Astrocyte (in vitro differentiated cells and primary cell): ENCODE measurements at regions not wholly inside any gene's neighbourhood (a gene's known extent, or its start where the extent isn't known, plus 50 kb on each side); places are given as distances from the start of the nearest gene placed in this dataset.

Source experiments
- DNase-seq: peaks from one replicate; pipeline ENCODE4 v3.0.0-alpha.2; 2010; ENCODE audit warnings: low read depth
- FAIRE-seq: peaks from 2 replicates; lab custom pipeline; 2011; peaks lifted over from hg19 to GRCh38; lab: Jason Lieb, UNC
- H2AFZ ChIP-seq: 2 replicates; pipeline ENCODE4 v1.6.0; 2012; ENCODE audit warnings: low read depth, low read length, inconsistent platforms
- H3K27ac ChIP-seq: 2 replicates; pipeline ENCODE4 v1.5.1; 2011; ENCODE audit warnings: low read depth, low read length, inconsistent platforms
- H3K27me3 ChIP-seq: 2 replicates; pipeline ENCODE4 v1.6.0; 2011; ENCODE audit warnings: low read length, inconsistent platforms; ENCODE audit not compliant: insufficient read depth
- H3K36me3 ChIP-seq: 2 replicates; pipeline ENCODE4 v1.5.1; 2011; ENCODE audit warnings: low read length, inconsistent platforms; ENCODE audit not compliant: insufficient read depth
- H3K4me1 ChIP-seq: 2 replicates; pipeline ENCODE4 v1.5.1; 2011; ENCODE audit warnings: low read length, inconsistent platforms; ENCODE audit not compliant: insufficient read depth
- H3K4me2 ChIP-seq: 2 replicates; pipeline ENCODE4 v1.6.0; 2012; ENCODE audit warnings: low read length, inconsistent platforms
- H3K4me3 ChIP-seq: 2 replicates; pipeline ENCODE4 v1.5.1; 2011; ENCODE audit warnings: low read depth, mild to moderate bottlenecking, low read length, inconsistent platforms; ENCODE audit not compliant: insufficient read depth
- H3K79me2 ChIP-seq: 2 replicates; pipeline ENCODE4 v1.6.0; 2012; ENCODE audit warnings: mild to moderate bottlenecking, low read length, inconsistent platforms; ENCODE audit not compliant: insufficient read depth
- H3K9ac ChIP-seq: 2 replicates; pipeline ENCODE4 v1.6.0; 2012; ENCODE audit warnings: mild to moderate bottlenecking, low read length, inconsistent platforms
- H3K9me3 ChIP-seq: 2 replicates; pipeline ENCODE4 v1.5.1; 2012; ENCODE audit warnings: low read depth, mild to moderate bottlenecking, low read length, inconsistent platforms; ENCODE audit not compliant: insufficient read depth
- H4K20me1 ChIP-seq: 2 replicates; pipeline ENCODE4 v1.6.0; 2012; ENCODE audit warnings: low read length, inconsistent platforms; ENCODE audit not compliant: insufficient read depth
- H3K27ac Mint-ChIP-seq: one replicate; pipeline ENCODE4 v1.8.0; 2021; ENCODE audit warnings: mild to moderate bottlenecking, mixed read lengths; ENCODE audit not compliant: unreplicated experiment
- H3K27me3 Mint-ChIP-seq: one replicate; pipeline ENCODE4 v1.8.0; 2021; ENCODE audit warnings: low read depth, mixed read lengths; ENCODE audit not compliant: unreplicated experiment
- H3K36me3 Mint-ChIP-seq: one replicate; pipeline ENCODE4 v1.8.0; 2021; ENCODE audit warnings: low read depth, mixed read lengths; ENCODE audit not compliant: unreplicated experiment
- H3K4me1 Mint-ChIP-seq: one replicate; pipeline ENCODE4 v1.8.0; 2021; ENCODE audit warnings: low read depth, mixed read lengths; ENCODE audit not compliant: unreplicated experiment
- H3K4me3 Mint-ChIP-seq: one replicate; pipeline ENCODE4 v1.8.0; 2021; ENCODE audit warnings: mild to moderate bottlenecking, moderate library complexity, mixed read lengths; ENCODE audit not compliant: unreplicated experiment
- H3K9me3 Mint-ChIP-seq: one replicate; pipeline ENCODE4 v1.8.0; 2021; ENCODE audit warnings: mild to moderate bottlenecking, mixed read lengths; ENCODE audit not compliant: unreplicated experiment
- CTCF ChIP-seq: IDR thresholded peaks from 2 replicates; pipeline ENCODE4 v1.5.1; 2011; ENCODE audit warnings: low read depth, mild to moderate bottlenecking, inconsistent platforms, low read length, moderate library complexity; ENCODE audit not compliant: insufficient read depth
- EZH2 ChIP-seq: IDR thresholded peaks from 2 replicates; pipeline ENCODE4 v1.6.1; 2012; ENCODE audit warnings: mild to moderate bottlenecking, low read length, inconsistent platforms; ENCODE audit not compliant: insufficient read depth

DNA sequence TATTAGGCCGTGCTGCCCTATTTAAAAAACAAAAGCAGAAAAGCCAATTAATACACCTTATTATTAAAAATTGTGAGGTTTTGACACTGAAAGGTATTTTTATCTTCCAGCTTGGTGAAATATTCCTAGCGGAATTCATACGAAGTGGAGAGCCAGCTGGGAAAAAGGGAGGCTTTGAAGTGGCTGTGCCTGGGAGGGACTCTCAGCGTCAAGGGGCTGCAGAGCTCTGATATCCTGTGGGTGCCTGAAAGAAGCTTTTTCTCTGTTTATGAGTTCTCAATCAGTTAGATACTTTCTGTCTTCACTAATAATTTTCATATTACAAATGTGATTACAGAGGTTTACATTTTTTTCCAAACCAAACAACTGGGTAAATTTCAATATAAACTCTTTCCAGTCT is 140.2 kb upstream of the MIR17HG start:
- no peaks in the 10 kb centered on the region for H3K27me3 Mint-ChIP-seq
- no peak overlapping the region for H3K4me3 ChIP-seq
- no peak overlapping the region for H3K9ac ChIP-seq
- H3K27me3 ChIP-seq: no peaks in the 10 kb centered on the region
- H3K36me3 ChIP-seq: no peaks in the 10 kb centered on the region
- no peak overlapping the region for H3K27ac Mint-ChIP-seq
- no peaks in the 10 kb centered on the region for H3K4me1 ChIP-seq
- FAIRE-seq (no peak), DNase-seq (no peak)
- no peaks in the 10 kb centered on the region for H3K79me2 ChIP-seq
- H3K9me3 ChIP-seq: no peaks in the 10 kb centered on the region
- no peaks in the 10 kb centered on the region for H3K36me3 Mint-ChIP-seq
- no peaks in the 10 kb centered on the region for H3K4me1 Mint-ChIP-seq
- H3K4me2 ChIP-seq: no peak overlapping the region
- no peaks in the 10 kb centered on the region for H4K20me1 ChIP-seq
- H3K27ac ChIP-seq: no peak overlapping the region
- no peaks in the 10 kb centered on the region for H3K9me3 Mint-ChIP-seq
- no peak for TF ChIP-seq CTCF
- TF ChIP-seq EZH2: no peak
- H2AFZ ChIP-seq: no peak overlapping the region
- no peak overlapping the region for H3K4me3 Mint-ChIP-seq

GRCh38 chr13:91211510-91211909 is 136.0 kb upstream of the MIR17HG start:
- Mint-ChIP-seq H3K4me1 (peaks cover 2% of the 10 kb centered on the region), H3K36me3 (no peaks in the 10 kb centered on the region), H3K9me3 (no peaks in the 10 kb centered on the region), H3K4me3 (no peak overlapping the region), H3K27me3 (no peaks in the 10 kb centered on the region), H3K27ac (no peak overlapping the region)
- H3K27me3 ChIP-seq: no peaks in the 10 kb centered on the region
- no peak overlapping the region for H2AFZ ChIP-seq
- H3K79me2 ChIP-seq: no peaks in the 10 kb centered on the region
- DNase-seq (no peak), FAIRE-seq (no peak)
- no peak overlapping the region for H3K27ac ChIP-seq
- no peaks in the 10 kb centered on the region for H3K4me1 ChIP-seq
- no peaks in the 10 kb centered on the region for H3K36me3 ChIP-seq
- H4K20me1 ChIP-seq: no peaks in the 10 kb centered on the region
- H3K4me3 ChIP-seq: no peak overlapping the region
- TF ChIP-seq EZH2: no peak
- no peak for TF ChIP-seq CTCF
- H3K9me3 ChIP-seq: no peaks in the 10 kb centered on the region
- H3K4me2 ChIP-seq: no peak overlapping the region
- no peak overlapping the region for H3K9ac ChIP-seq

- H3K27me3 Mint-ChIP-seq: no peaks in the 10 kb centered on the region
- H3K4me3 ChIP-seq: no peak overlapping the region
- no peaks in the 10 kb centered on the region for H3K9me3 Mint-ChIP-seq
Measured at GRCh38 chr13:91212231-91212630, 135.3 kb upstream of the MIR17HG start.

More at GRCh38 chr13:91212231-91212630, 135.3 kb upstream of the MIR17HG start:
- Histone ChIP-seq H2AFZ (no peak overlapping the region), H3K27ac (no peak overlapping the region), H4K20me1 (no peaks in the 10 kb centered on the region), H3K79me2 (no peaks in the 10 kb centered on the region), H3K4me1 (no peaks in the 10 kb centered on the region), H3K9ac (no peak overlapping the region), H3K27me3 (no peaks in the 10 kb centered on the region), H3K9me3 (no peaks in the 10 kb centered on the region), H3K4me2 (no peak overlapping the region), H3K36me3 (no peaks in the 10 kb centered on the region)
- Mint-ChIP-seq H3K36me3 (no peaks in the 10 kb centered on the region), H3K4me1 (peaks cover 2% of the 10 kb centered on the region), H3K27ac (no peak overlapping the region), H3K4me3 (no peak overlapping the region)
- FAIRE-seq (no peak), DNase-seq (no peak)
- TF ChIP-seq EZH2 (no peak), CTCF (no peak)
